HFFc6 (cell line): ENCODE measurements at regions not wholly inside any gene's neighbourhood (a gene's known extent, or its start where the extent isn't known, plus 50 kb on each side); places are given as distances from the start of the nearest gene placed in this dataset.

Source experiments
- DNase-seq: peaks from one replicate; pipeline ENCODE4 v3.0.0-alpha.2; 2018
- H3K27ac Mint-ChIP-seq: 2 replicates; pipeline ENCODE4 v1.8.0; 2020; ENCODE audit warnings: mild to moderate bottlenecking, mixed read lengths
- H3K27me3 Mint-ChIP-seq: 2 replicates; pipeline ENCODE4 v1.8.0; 2021; ENCODE audit warnings: mild to moderate bottlenecking, moderate library complexity, mixed read lengths; ENCODE audit not compliant: insufficient read depth
- H3K36me3 Mint-ChIP-seq: 2 replicates; pipeline ENCODE4 v1.8.0; 2021; ENCODE audit warnings: low read depth, mixed read lengths
- H3K4me1 Mint-ChIP-seq: 2 replicates; pipeline ENCODE4 v1.8.0; 2020; ENCODE audit warnings: low read depth, mixed read lengths
- H3K4me3 Mint-ChIP-seq: 2 replicates; pipeline ENCODE4 v1.8.0; 2020; ENCODE audit warnings: mild to moderate bottlenecking, moderate library complexity, mixed read lengths
- H3K9me3 Mint-ChIP-seq: 2 replicates; pipeline ENCODE4 v1.8.0; 2020; ENCODE audit warnings: mild to moderate bottlenecking, mixed read lengths
- TF ChIP-seq, protein P1 (sequence below): fragments of 200-600 bp; sonication (generic); IDR thresholded peaks from 2 replicates; pipeline ENCODE4 v1.5.0; 2021; ENCODE audit warnings: antibody characterized with exemption, mild to moderate bottlenecking

DNA sequence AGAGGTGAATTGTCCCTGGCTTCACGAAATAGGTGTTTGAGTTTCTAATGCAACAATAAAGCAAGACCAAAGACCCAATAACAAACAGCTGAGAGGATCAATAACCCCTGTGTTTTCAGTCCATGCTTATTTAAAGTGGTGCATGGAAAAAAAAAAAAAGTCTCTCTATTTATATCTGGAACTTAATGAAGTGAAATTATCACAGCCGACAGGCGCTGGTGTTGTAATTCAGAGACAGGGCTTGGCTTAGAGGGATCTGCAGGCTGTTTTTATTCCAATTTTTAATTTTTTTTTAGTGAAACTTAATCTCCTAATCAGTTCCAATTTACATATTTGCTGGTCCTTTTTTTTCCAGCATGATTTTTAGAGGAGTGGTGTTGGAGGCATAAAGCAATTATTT is 858.2 kb upstream of the SOX9 start:
- H3K4me1 Mint-ChIP-seq = peaks cover 7% of the 10 kb centered on the region; the same call in 1 of the 2 replicates
- DNase-seq = no peak

DNA sequence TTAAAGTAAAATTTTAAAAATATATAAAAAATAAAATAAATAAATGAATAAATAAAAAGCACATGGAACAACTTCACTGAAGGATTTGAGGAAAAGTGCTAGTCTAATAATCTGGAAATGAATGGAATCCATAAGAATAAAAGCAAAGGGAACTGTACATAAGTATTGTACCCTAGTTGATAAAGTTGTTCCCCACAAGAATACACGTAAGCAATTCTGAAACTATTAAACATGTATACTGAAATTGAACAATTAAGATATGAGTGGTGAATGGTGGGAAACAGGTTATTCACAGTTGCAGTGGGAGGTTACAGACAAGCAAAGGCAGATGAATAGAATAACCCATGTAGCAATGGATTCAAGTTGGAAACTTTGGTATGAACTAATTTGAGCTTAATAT is 853.2 kb upstream of the SOX9 start:
- no peak overlapping the region for H3K4me3 Mint-ChIP-seq
- no peak overlapping the region for H3K27ac Mint-ChIP-seq
- H3K9me3 Mint-ChIP-seq = peaks cover 9% of the 10 kb centered on the region
- H3K36me3 Mint-ChIP-seq = peaks cover 6% of the 10 kb centered on the region; the same call in 1 of the 2 replicates
- no peaks in the 10 kb centered on the region; the same call in 1 of the 2 replicates for H3K27me3 Mint-ChIP-seq
- peaks cover 7% of the 10 kb centered on the region; the same call in 1 of the 2 replicates for H3K4me1 Mint-ChIP-seq
- TF ChIP-seq, protein P1, sequence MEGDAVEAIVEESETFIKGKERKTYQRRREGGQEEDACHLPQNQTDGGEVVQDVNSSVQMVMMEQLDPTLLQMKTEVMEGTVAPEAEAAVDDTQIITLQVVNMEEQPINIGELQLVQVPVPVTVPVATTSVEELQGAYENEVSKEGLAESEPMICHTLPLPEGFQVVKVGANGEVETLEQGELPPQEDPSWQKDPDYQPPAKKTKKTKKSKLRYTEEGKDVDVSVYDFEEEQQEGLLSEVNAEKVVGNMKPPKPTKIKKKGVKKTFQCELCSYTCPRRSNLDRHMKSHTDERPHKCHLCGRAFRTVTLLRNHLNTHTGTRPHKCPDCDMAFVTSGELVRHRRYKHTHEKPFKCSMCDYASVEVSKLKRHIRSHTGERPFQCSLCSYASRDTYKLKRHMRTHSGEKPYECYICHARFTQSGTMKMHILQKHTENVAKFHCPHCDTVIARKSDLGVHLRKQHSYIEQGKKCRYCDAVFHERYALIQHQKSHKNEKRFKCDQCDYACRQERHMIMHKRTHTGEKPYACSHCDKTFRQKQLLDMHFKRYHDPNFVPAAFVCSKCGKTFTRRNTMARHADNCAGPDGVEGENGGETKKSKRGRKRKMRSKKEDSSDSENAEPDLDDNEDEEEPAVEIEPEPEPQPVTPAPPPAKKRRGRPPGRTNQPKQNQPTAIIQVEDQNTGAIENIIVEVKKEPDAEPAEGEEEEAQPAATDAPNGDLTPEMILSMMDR = no peak
- no peak for DNase-seq

More for the DNA sequence above, 858.2 kb upstream of the SOX9 start:
- Mint-ChIP-seq H3K4me3 (no peak overlapping the region), H3K9me3 (peaks cover 9% of the 10 kb centered on the region), H3K27ac (no peak overlapping the region), H3K36me3 (peaks cover 6% of the 10 kb centered on the region; the same call in 1 of the 2 replicates), H3K27me3 (no peaks in the 10 kb centered on the region; the same call in 1 of the 2 replicates)
- TF ChIP-seq, protein P1 = no peak

DNA sequence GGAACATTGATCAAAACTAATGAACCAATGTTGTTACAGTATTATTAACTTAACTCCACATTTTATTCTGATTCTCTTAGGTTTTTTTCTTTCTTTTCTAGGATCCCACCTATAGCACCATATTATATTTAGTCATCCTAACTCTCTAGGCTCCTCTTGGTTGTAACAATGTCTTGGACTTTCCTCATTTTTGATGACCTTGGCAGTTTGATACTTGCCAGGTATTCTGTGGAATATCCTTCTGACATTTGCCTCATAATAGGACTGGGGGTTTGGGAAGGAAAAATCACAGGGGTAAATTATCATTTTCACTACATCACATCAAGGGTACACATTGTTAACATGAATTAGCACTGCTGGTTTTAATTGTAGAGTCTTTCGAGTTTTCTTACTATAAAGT is 851.6 kb upstream of the SOX9 start:
- Mint-ChIP-seq H3K27ac (no peak overlapping the region), H3K4me3 (no peak overlapping the region), H3K27me3 (no peaks in the 10 kb centered on the region; the same call in 1 of the 2 replicates), H3K4me1 (peaks cover 7% of the 10 kb centered on the region; the same call in 1 of the 2 replicates), H3K9me3 (peaks cover 9% of the 10 kb centered on the region), H3K36me3 (peaks cover 6% of the 10 kb centered on the region; the same call in 1 of the 2 replicates)
- DNase-seq = no peak
- TF ChIP-seq, protein P1 = no peak

DNA sequence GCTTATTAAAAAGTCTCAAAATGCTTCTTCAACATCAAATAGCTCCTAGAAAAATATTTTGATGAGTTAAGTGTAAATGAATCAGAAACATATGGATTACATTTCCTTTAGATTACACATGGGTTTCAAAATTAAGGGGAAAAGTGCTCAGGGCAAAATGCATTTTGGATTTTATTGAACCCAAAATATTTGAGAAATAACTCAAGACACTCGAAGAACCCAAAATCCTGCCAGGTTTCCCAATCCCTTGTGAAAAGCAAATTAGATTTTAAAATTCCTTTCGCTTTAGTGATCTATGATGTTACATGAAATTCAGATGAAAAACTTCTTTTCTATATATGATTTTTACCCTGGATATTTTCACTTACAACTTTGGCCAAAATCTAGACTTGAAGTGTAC is 847.4 kb upstream of the SOX9 start:
- TF ChIP-seq, protein P1 = no peak
- Mint-ChIP-seq H3K27me3 (no peaks in the 10 kb centered on the region), H3K27ac (no peak overlapping the region), H3K4me3 (no peak overlapping the region), H3K36me3 (no peaks in the 10 kb centered on the region), H3K9me3 (no peaks in the 10 kb centered on the region), H3K4me1 (no peaks in the 10 kb centered on the region)
- no peak for DNase-seq

DNA sequence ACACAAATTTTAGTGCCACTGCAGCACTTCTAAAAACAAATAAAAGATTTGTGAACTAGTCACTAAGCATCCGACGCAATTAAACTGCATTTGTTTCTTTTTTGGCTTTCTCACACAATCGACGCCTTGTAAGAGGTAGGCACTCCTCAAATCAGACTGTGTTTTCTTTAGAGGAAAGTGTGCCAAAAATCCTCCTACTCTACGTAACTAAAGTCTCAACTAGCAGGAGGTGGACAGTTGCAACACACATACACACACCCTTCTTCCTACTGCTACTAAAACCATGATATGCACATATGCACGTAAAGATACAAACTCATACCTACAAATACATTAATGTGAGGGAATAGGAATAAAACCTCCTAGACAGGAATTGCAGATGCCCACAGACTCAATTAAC is 844.7 kb upstream of the SOX9 start:
- Mint-ChIP-seq H3K9me3 (no peaks in the 10 kb centered on the region), H3K4me3 (no peak overlapping the region)

More for the DNA sequence above, 844.7 kb upstream of the SOX9 start:
- H3K36me3 Mint-ChIP-seq = no peaks in the 10 kb centered on the region
- no peak overlapping the region for H3K27ac Mint-ChIP-seq
- TF ChIP-seq, protein P1 = no peak
- no peak for DNase-seq
- H3K4me1 Mint-ChIP-seq = no peaks in the 10 kb centered on the region
- H3K27me3 Mint-ChIP-seq = no peaks in the 10 kb centered on the region
